ENCODE measurements at regions not wholly inside any gene's neighbourhood (a gene's known extent, or its start where the extent isn't known, plus 50 kb on each side); places are given as distances from the start of the nearest gene placed in this dataset.
"Not testable (repeated sequence)": the region's sequence is repeated elsewhere in the genome, so short reads cannot be mapped to it uniquely, and the experiment has no call there.

- not testable (repeated sequence) for DNase-seq (ENCODE audit: low read depth in 1 of 2, low spot score in 1 of 2)
These were observed 274.8 kb downstream of the BCL2L11 start for GRCh38 chr2:111395350-111396128.

GRCh38 chr2:111400598-111401253 lies 280.0 kb downstream of the BCL2L11 start:
- DNase-seq (ENCODE audit: low read depth in 1 of 2, low spot score in 1 of 2), result not testable (repeated sequence)

GRCh38 chr2:111401270-111402140 lies 280.8 kb downstream of the BCL2L11 start:
- not testable (repeated sequence) for DNase-seq (ENCODE audit: low read depth in 1 of 2, low spot score in 1 of 2)

GRCh38 chr2:111402450-111402849 lies 281.7 kb downstream of the BCL2L11 start:
- not testable (repeated sequence) for DNase-seq (ENCODE audit: low read depth in 1 of 2, low spot score in 1 of 2)

- DNase-seq (ENCODE audit: low read depth in 1 of 2, low spot score in 1 of 2), result not testable (repeated sequence)
These were observed 282.6 kb downstream of the BCL2L11 start for GRCh38 chr2:111403287-111403686.

GRCh38 chr2:111406616-111407015 lies 285.9 kb downstream of the BCL2L11 start:
- not testable (repeated sequence) for DNase-seq (ENCODE audit: low read depth in 1 of 2, low spot score in 1 of 2)

GRCh38 chr2:111407632-111408194 lies 287.0 kb downstream of the BCL2L11 start:
- not testable (repeated sequence) for DNase-seq (ENCODE audit: low read depth in 1 of 2, low spot score in 1 of 2)

GRCh38 chr2:111410868-111411406 lies 290.2 kb downstream of the BCL2L11 start:
- not testable (repeated sequence) for DNase-seq (ENCODE audit: low read depth in 1 of 2, low spot score in 1 of 2)

- not testable (repeated sequence) for DNase-seq (ENCODE audit: low read depth in 1 of 2, low spot score in 1 of 2)
These were observed 291.4 kb downstream of the BCL2L11 start for GRCh38 chr2:111411867-111412681.

- not testable (repeated sequence) for DNase-seq (ENCODE audit: low read depth in 1 of 2, low spot score in 1 of 2)
These were observed 292.3 kb downstream of the BCL2L11 start for GRCh38 chr2:111412841-111413650.

- not testable (repeated sequence) for DNase-seq (ENCODE audit: low read depth in 1 of 2, low spot score in 1 of 2)
These were observed 293.2 kb downstream of the BCL2L11 start for GRCh38 chr2:111413950-111414349.

- not testable (repeated sequence) for DNase-seq (ENCODE audit: low read depth in 1 of 2, low spot score in 1 of 2)
These were observed 295.3 kb downstream of the BCL2L11 start for GRCh38 chr2:111415765-111416743.

GRCh38 chr2:111417026-111417425 lies 296.3 kb downstream of the BCL2L11 start:
- DNase-seq (ENCODE audit: low read depth in 1 of 2, low spot score in 1 of 2), result not testable (repeated sequence)

GRCh38 chr2:111418091-111418875 lies 297.6 kb downstream of the BCL2L11 start:
- DNase-seq (ENCODE audit: low read depth in 1 of 2, low spot score in 1 of 2), result not testable (repeated sequence)

GRCh38 chr2:111420074-111420473 lies 299.4 kb downstream of the BCL2L11 start:
- not testable (repeated sequence) for DNase-seq (ENCODE audit: low read depth in 1 of 2, low spot score in 1 of 2)

GRCh38 chr2:111420835-111421234 lies 300.1 kb downstream of the BCL2L11 start:
- DNase-seq (ENCODE audit: low read depth in 1 of 2, low spot score in 1 of 2), result not testable (repeated sequence)

GRCh38 chr2:111421949-111422348 lies 301.2 kb downstream of the BCL2L11 start:
- DNase-seq (ENCODE audit: low read depth in 1 of 2, low spot score in 1 of 2), result not testable (repeated sequence)

Data from activated T-helper 1 cell treated with anti-CD3 and anti-CD28 coated beads, Interleukin-2, amount 50 U/mL, for 16 hours (primary cell).